Erythroblast (primary cell): ENCODE measurements at regions not wholly inside any gene's neighbourhood (a gene's known extent, or its start where the extent isn't known, plus 50 kb on each side); places are given as distances from the start of the nearest gene placed in this dataset.

Experiments used
- GATA1 ChIP-seq: IDR thresholded peaks from 2 replicates; pipeline ENCODE4 v1.6.1; 2011; ENCODE audit warnings: low read depth, mild to moderate bottlenecking, control low read depth, low read length, moderate library complexity
- POLR2A ChIP-seq: IDR thresholded peaks from 2 replicates; pipeline ENCODE4 v1.6.1; 2011; ENCODE audit warnings: mild to moderate bottlenecking, low read length

- TF ChIP-seq POLR2A (no peak), GATA1 (no peak)
These were observed 1315.4 kb downstream of the EFNB2 start for GRCh38 chr13:105220063-105220462.
